ENCODE measurements at regions not wholly inside any gene's neighbourhood (a gene's known extent, or its start where the extent isn't known, plus 50 kb on each side); places are given as distances from the start of the nearest gene placed in this dataset.

GRCh38 chrX:147228153-147228552 is 413.6 kb upstream of the CXorf51A start:
- TF ChIP-seq CTCF (IDR thresholded peaks at IDR 0.05) (no peak), NFE2L1 (CRISPR knock-in tag; IDR thresholded peaks at IDR 0.05) (no peak), ETV6 (CRISPR knock-in tag; IDR thresholded peaks at IDR 0.05) (no peak), ATF1 (CRISPR knock-in tag; IDR thresholded peaks at IDR 0.05) (no peak), NR2C2 (CRISPR knock-in tag; IDR thresholded peaks at IDR 0.05) (no peak), MLX (CRISPR knock-in tag; IDR thresholded peaks at IDR 0.05) (no peak), NFYB (CRISPR knock-in tag; conservative IDR thresholded peaks at IDR 0.05; ENCODE audit: low read depth) (no peak), TEAD4 (CRISPR knock-in tag; IDR thresholded peaks at IDR 0.05) (no peak)
